ENCODE measurements at regions not wholly inside any gene's neighbourhood (a gene's known extent, or its start where the extent isn't known, plus 50 kb on each side); places are given as distances from the start of the nearest gene placed in this dataset.

- no peak for TF ChIP-seq ZBTB7A (IDR thresholded peaks at IDR 0.05; ENCODE audit: low read depth)
- TF ChIP-seq EGR1 (IDR thresholded peaks at IDR 0.05), result no peak
- TF ChIP-seq TCF12 (IDR thresholded peaks at IDR 0.05; ENCODE audit: low read depth), result no peak
- TF ChIP-seq REST (IDR thresholded peaks at IDR 0.05; ENCODE audit: low read depth), result no peak
- TF ChIP-seq TAF1 (IDR thresholded peaks at IDR 0.05; ENCODE audit: low read depth), result no peak
- TF ChIP-seq NFIC (IDR thresholded peaks at IDR 0.05), result no peak
- no peak for TF ChIP-seq EP300 (IDR thresholded peaks at IDR 0.05; ENCODE audit: borderline replicate concordance)
- TF ChIP-seq CREB1 (IDR thresholded peaks at IDR 0.05; ENCODE audit: low read depth), result no peak
- TF ChIP-seq MAX (IDR thresholded peaks at IDR 0.05), result no peak
- no peak for TF ChIP-seq USF1 (IDR thresholded peaks at IDR 0.05)
- no peak for TF ChIP-seq TEAD4 (IDR thresholded peaks at IDR 0.05)
- TF ChIP-seq YY1 (IDR thresholded peaks at IDR 0.05; ENCODE audit: low read depth), result no peak
- no peak for TF ChIP-seq FOXM1 (IDR thresholded peaks at IDR 0.05; ENCODE audit: borderline replicate concordance, low read depth)
- TF ChIP-seq RAD21 (IDR thresholded peaks at IDR 0.05; ENCODE audit: low read depth), result no peak
- TF ChIP-seq CEBPB (IDR thresholded peaks at IDR 0.05), result no peak
These were observed 82.9 kb upstream of the GPRC5B start for GRCh38 chr16:19967561-19967960.

GRCh38 chr16:19963301-19963700, 78.7 kb upstream of the GPRC5B start:
- TF ChIP-seq EP300 (IDR thresholded peaks at IDR 0.05; ENCODE audit: borderline replicate concordance), result no peak
- no peak for TF ChIP-seq NFIC (IDR thresholded peaks at IDR 0.05)
- no peak for TF ChIP-seq TEAD4 (IDR thresholded peaks at IDR 0.05)
- TF ChIP-seq EGR1 (IDR thresholded peaks at IDR 0.05), result no peak
- TF ChIP-seq RAD21 (IDR thresholded peaks at IDR 0.05; ENCODE audit: low read depth), result no peak
- no peak for TF ChIP-seq MAX (IDR thresholded peaks at IDR 0.05)
- no peak for TF ChIP-seq TCF12 (IDR thresholded peaks at IDR 0.05; ENCODE audit: low read depth)
- TF ChIP-seq CEBPB (IDR thresholded peaks at IDR 0.05), result no peak
- TF ChIP-seq CREB1 (IDR thresholded peaks at IDR 0.05; ENCODE audit: low read depth), result no peak
- no peak for TF ChIP-seq REST (IDR thresholded peaks at IDR 0.05; ENCODE audit: low read depth)
- no peak for TF ChIP-seq USF1 (IDR thresholded peaks at IDR 0.05)
- TF ChIP-seq FOXM1 (IDR thresholded peaks at IDR 0.05; ENCODE audit: borderline replicate concordance, low read depth), result no peak
- TF ChIP-seq ZBTB7A (IDR thresholded peaks at IDR 0.05; ENCODE audit: low read depth), result no peak

GRCh38 chr16:19960183-19960582, 75.5 kb upstream of the GPRC5B start:
- TF ChIP-seq CREB1 (IDR thresholded peaks at IDR 0.05; ENCODE audit: low read depth) (no peak), NFIC (IDR thresholded peaks at IDR 0.05) (no peak), FOXM1 (IDR thresholded peaks at IDR 0.05; ENCODE audit: borderline replicate concordance, low read depth) (no peak), MAX (IDR thresholded peaks at IDR 0.05) (no peak), RAD21 (IDR thresholded peaks at IDR 0.05; ENCODE audit: low read depth) (no peak), REST (IDR thresholded peaks at IDR 0.05; ENCODE audit: low read depth) (no peak), ZBTB7A (IDR thresholded peaks at IDR 0.05; ENCODE audit: low read depth) (no peak), TAF1 (IDR thresholded peaks at IDR 0.05; ENCODE audit: low read depth) (no peak)

- TF ChIP-seq EP300 (IDR thresholded peaks at IDR 0.05; ENCODE audit: borderline replicate concordance) (no peak), ZBTB7A (IDR thresholded peaks at IDR 0.05; ENCODE audit: low read depth) (no peak), REST (IDR thresholded peaks at IDR 0.05; ENCODE audit: low read depth) (no peak), TAF1 (IDR thresholded peaks at IDR 0.05; ENCODE audit: low read depth) (no peak), YY1 (IDR thresholded peaks at IDR 0.05; ENCODE audit: low read depth) (no peak), NFIC (IDR thresholded peaks at IDR 0.05) (no peak), CREB1 (IDR thresholded peaks at IDR 0.05; ENCODE audit: low read depth) (no peak), EGR1 (IDR thresholded peaks at IDR 0.05) (no peak), RAD21 (IDR thresholded peaks at IDR 0.05; ENCODE audit: low read depth) (no peak), TCF12 (IDR thresholded peaks at IDR 0.05; ENCODE audit: low read depth) (no peak), USF1 (IDR thresholded peaks at IDR 0.05) (no peak), CEBPB (IDR thresholded peaks at IDR 0.05) (no peak), FOXM1 (IDR thresholded peaks at IDR 0.05; ENCODE audit: borderline replicate concordance, low read depth) (no peak), TEAD4 (IDR thresholded peaks at IDR 0.05) (no peak), MAX (IDR thresholded peaks at IDR 0.05) (no peak)
These were observed 75.1 kb upstream of the GPRC5B start for GRCh38 chr16:19959736-19960135.
